ENCODE measurements at regions not wholly inside any gene's neighbourhood (a gene's known extent, or its start where the extent isn't known, plus 50 kb on each side); places are given as distances from the start of the nearest gene placed in this dataset.

DNA sequence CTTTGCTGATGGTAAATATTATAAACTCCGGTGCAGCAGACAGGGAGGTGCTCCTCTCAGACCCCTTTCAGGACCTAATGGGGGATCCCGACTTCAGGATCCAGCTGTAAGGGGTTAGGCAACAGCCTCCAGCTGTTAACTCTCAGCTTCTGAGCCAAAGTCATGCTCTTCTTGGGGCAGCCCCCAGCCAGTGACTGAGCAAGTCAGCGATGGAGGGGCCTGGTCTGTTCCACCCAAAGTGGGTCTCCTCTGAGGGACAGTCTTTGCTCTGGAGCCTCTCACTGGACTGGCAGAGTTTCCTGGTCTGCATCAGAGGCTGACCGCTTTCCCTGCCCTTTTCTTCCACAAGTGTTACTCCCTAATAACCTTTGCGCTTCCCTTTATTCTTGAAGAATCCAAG lies 184.2 kb upstream of the DIO3 start:
- TF ChIP-seq, protein P1, sequence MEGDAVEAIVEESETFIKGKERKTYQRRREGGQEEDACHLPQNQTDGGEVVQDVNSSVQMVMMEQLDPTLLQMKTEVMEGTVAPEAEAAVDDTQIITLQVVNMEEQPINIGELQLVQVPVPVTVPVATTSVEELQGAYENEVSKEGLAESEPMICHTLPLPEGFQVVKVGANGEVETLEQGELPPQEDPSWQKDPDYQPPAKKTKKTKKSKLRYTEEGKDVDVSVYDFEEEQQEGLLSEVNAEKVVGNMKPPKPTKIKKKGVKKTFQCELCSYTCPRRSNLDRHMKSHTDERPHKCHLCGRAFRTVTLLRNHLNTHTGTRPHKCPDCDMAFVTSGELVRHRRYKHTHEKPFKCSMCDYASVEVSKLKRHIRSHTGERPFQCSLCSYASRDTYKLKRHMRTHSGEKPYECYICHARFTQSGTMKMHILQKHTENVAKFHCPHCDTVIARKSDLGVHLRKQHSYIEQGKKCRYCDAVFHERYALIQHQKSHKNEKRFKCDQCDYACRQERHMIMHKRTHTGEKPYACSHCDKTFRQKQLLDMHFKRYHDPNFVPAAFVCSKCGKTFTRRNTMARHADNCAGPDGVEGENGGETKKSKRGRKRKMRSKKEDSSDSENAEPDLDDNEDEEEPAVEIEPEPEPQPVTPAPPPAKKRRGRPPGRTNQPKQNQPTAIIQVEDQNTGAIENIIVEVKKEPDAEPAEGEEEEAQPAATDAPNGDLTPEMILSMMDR (conservative IDR thresholded peaks at IDR 0.05; ENCODE audit: low read length), result no peak
- no peak for TF ChIP-seq EZH2phosphoT487 (IDR thresholded peaks at IDR 0.05; ENCODE audit: borderline replicate concordance, low read depth, low read length)
- H3K4me1 ChIP-seq (ENCODE audit: insufficient read depth, low read length, poor library complexity, severe bottlenecking), result peaks cover 5% of the 10 kb centered on the region
- POLR2A ChIA-PET, result interaction anchor here (0.8 to 1.4 kb wide), 3 partner anchors 9 to 74 kb away, joined by 3 to 4 read pairs (median 3); no protein-coding TSS in a partner anchor
- DNase-seq (ENCODE audit: low spot score), result no peak
- H3K36me3 ChIP-seq (ENCODE audit: insufficient read depth, low read length), result no peaks in the 10 kb centered on the region
- H2AFZ ChIP-seq (ENCODE audit: low read length), result no peak overlapping the region
- H3K4me3 ChIP-seq (ENCODE audit: low read depth, low read length, poor library complexity, severe bottlenecking), result no peak overlapping the region
- intact Hi-C loops (cut with micrococcal nuclease; ENCODE audit: unreplicated experiment), result no loop called here
- no peak overlapping the region for H3K4me2 ChIP-seq (ENCODE audit: low read length)
- H3K79me2 ChIP-seq (ENCODE audit: insufficient read depth, low read depth, low read length), result no peaks in the 10 kb centered on the region
- H3K9me3 ChIP-seq (ENCODE audit: low read length), result peaks cover 5% of the 10 kb centered on the region; the same call in 1 of the 2 replicates
- no peak overlapping the region for H3K27ac ChIP-seq (ENCODE audit: low read depth, low read length, poor library complexity, severe bottlenecking)
- H3K9me2 ChIP-seq (ENCODE audit: insufficient read depth, low read length), result no peaks in the 10 kb centered on the region
- CTCF ChIA-PET (ENCODE audit: unreplicated experiment), result no interaction called here
- BruUV-seq (replicated peaks), result no TSS peak
- H4K20me1 ChIP-seq (ENCODE audit: insufficient read depth, low read length), result no peaks in the 10 kb centered on the region

DNA sequence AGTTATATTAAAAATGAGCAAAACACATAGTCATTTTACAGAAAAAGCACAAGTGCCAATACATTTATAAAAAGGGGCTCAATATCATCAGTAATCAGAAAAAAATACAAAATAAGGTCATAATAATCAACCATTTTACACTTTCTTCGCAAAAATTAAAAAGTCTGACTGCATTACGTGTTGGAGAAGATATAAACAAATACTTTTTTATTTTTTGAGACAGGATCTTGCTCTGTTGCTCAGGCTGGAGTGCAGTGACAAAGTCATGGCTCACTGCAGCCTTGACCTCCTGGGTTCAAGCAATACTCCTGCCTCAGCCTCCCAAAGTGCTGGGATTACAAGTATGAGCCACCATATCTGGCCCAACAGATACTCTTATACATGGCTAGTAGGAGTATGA lies 181.5 kb upstream of the DIO3 start:
- intact Hi-C loops (cut with micrococcal nuclease; ENCODE audit: unreplicated experiment), result no loop called here
- H3K27ac ChIP-seq (ENCODE audit: low read depth, low read length, poor library complexity, severe bottlenecking), result no peak overlapping the region
- CTCF ChIA-PET (ENCODE audit: unreplicated experiment), result no interaction called here
- no peak for DNase-seq (ENCODE audit: low spot score)
- no peaks in the 10 kb centered on the region for H4K20me1 ChIP-seq (ENCODE audit: insufficient read depth, low read length)
- H2AFZ ChIP-seq (ENCODE audit: low read length), result no peak overlapping the region
- H3K4me2 ChIP-seq (ENCODE audit: low read length), result no peak overlapping the region
- POLR2A ChIA-PET, result interaction anchor here (0.9 kb wide), 1 partner anchor 9 kb away, joined by 3 read pairs; no protein-coding TSS in a partner anchor
- H3K36me3 ChIP-seq (ENCODE audit: insufficient read depth, low read length), result no peaks in the 10 kb centered on the region; the same call in 1 of the 2 replicates
- no peak overlapping the region for H3K4me3 ChIP-seq (ENCODE audit: low read depth, low read length, poor library complexity, severe bottlenecking)
- no peaks in the 10 kb centered on the region for H3K9me2 ChIP-seq (ENCODE audit: insufficient read depth, low read length)
- no peaks in the 10 kb centered on the region for H3K79me2 ChIP-seq (ENCODE audit: insufficient read depth, low read depth, low read length)
- BruUV-seq (replicated peaks), result no TSS peak
- H3K4me1 ChIP-seq (ENCODE audit: insufficient read depth, low read length, poor library complexity, severe bottlenecking), result no peaks in the 10 kb centered on the region
- H3K9me3 ChIP-seq (ENCODE audit: low read length), result peaks cover 27% of the 10 kb centered on the region
- TF ChIP-seq EZH2phosphoT487 (IDR thresholded peaks at IDR 0.05; ENCODE audit: borderline replicate concordance, low read depth, low read length), result no peak
- TF ChIP-seq, protein P1 (conservative IDR thresholded peaks at IDR 0.05; ENCODE audit: low read length), result no peak

DNA sequence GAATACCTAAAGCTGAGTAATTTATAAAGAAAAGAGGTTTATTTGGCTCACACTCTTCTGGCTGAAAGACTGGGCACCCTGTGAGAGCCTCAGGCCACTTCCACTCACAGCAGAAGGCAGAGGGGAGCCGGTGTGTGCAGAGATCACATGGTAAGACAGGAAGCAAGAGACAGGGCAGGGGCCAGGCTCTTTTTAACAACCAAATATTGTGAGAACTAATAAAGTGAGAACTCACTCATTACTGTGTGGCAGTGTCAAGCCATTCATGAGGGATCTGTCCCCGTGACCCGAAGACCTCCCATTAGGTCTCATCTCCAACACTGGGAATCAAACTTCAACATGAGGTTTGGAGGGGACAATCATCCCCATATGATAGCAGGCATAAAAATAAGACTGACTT lies 180.8 kb upstream of the DIO3 start:
- no TSS peak for BruUV-seq (replicated peaks)
- DNase-seq (ENCODE audit: low spot score), result no peak
- intact Hi-C loops (cut with micrococcal nuclease; ENCODE audit: unreplicated experiment), result no loop called here
- H3K79me2 ChIP-seq (ENCODE audit: insufficient read depth, low read depth, low read length), result no peaks in the 10 kb centered on the region
- no peak overlapping the region for H3K4me2 ChIP-seq (ENCODE audit: low read length)
- H3K27ac ChIP-seq (ENCODE audit: low read depth, low read length, poor library complexity, severe bottlenecking), result no peak overlapping the region
- POLR2A ChIA-PET, result interaction anchor here (0.9 kb wide), 1 partner anchor 8 kb away, joined by 3 read pairs; no protein-coding TSS in a partner anchor
- CTCF ChIA-PET (ENCODE audit: unreplicated experiment), result no interaction called here
- TF ChIP-seq EZH2phosphoT487 (IDR thresholded peaks at IDR 0.05; ENCODE audit: borderline replicate concordance, low read depth, low read length), result no peak
- TF ChIP-seq, protein P1 (conservative IDR thresholded peaks at IDR 0.05; ENCODE audit: low read length), result no peak
- H3K9me3 ChIP-seq (ENCODE audit: low read length), result peaks cover 30% of the 10 kb centered on the region
- no peak overlapping the region for H2AFZ ChIP-seq (ENCODE audit: low read length)
- no peak overlapping the region for H3K4me3 ChIP-seq (ENCODE audit: low read depth, low read length, poor library complexity, severe bottlenecking)
- H3K36me3 ChIP-seq (ENCODE audit: insufficient read depth, low read length), result no peaks in the 10 kb centered on the region; the same call in 1 of the 2 replicates
- no peaks in the 10 kb centered on the region for H3K4me1 ChIP-seq (ENCODE audit: insufficient read depth, low read length, poor library complexity, severe bottlenecking)
- no peaks in the 10 kb centered on the region for H4K20me1 ChIP-seq (ENCODE audit: insufficient read depth, low read length)
- no peaks in the 10 kb centered on the region for H3K9me2 ChIP-seq (ENCODE audit: insufficient read depth, low read length)

Measured in OCI-LY7 (cell line).